HuH-7 (cell line): ENCODE measurements at regions not wholly inside any gene's neighbourhood (a gene's known extent, or its start where the extent isn't known, plus 50 kb on each side); places are given as distances from the start of the nearest gene placed in this dataset.

Experiments
- DNase-seq: peaks from one replicate; pipeline ENCODE4 v3.0.0; 2011; ENCODE audit warnings: low spot score

DNA sequence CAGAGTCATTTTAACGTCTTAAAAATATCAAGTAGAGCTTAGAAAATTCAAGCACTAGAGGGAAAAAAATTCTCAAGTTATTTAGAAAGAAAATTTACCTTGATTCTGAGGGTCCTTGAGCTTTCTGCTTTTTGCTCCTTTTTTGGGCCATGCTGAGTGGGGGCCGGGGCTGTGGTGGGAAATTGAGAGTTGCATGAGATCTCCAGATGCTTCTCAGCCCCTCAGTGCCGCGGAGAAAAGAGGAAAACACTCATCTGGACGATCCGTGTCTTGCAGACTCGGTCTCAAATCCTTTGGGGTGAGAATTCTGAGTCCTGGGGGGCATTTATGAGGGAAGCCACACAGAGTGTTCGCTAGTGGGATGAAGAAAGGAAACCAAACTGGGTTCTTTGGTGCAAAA is 700.8 kb downstream of the TBC1D22A start:
- no peak for DNase-seq

DNA sequence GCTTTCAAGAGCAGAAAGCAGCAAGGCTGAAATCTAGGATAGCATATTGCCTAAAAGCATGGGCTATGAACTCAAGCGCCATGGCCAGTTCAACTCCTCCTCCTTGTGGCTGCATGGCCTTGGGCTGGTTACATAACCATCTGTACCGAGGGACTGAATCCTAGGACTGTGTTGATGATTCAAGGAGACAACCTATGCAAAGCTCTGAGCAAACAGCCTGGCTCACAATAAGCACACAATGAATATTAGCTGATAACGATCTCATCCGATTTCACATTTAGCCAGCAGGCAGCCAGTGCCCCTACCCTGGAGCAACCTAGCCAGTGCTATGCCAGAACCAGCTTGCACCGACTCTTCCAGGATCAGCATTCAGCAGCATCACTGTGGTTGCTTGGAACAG is 698.4 kb downstream of the TBC1D22A start:
- DNase-seq, result no peak

DNA sequence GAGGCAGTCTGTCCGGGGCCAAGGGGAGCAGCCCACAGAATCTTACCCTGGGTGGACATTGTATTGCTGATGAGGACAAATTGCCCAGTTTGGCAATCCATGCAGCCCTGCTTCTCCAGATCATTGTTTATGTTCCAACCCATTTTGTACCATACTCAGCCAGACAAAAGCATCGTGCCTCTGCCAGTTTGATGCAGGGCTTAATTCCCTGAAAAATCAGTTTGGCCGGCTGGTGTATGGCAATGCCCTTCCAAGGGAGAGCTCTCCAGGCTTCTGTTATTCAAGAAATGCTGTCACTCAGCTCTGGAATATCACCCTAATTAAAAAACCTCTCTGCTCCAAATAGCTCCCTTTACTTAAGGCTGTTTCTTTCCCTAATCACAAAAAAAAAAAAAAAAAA is 697.7 kb downstream of the TBC1D22A start:
- DNase-seq, result no peak

DNA sequence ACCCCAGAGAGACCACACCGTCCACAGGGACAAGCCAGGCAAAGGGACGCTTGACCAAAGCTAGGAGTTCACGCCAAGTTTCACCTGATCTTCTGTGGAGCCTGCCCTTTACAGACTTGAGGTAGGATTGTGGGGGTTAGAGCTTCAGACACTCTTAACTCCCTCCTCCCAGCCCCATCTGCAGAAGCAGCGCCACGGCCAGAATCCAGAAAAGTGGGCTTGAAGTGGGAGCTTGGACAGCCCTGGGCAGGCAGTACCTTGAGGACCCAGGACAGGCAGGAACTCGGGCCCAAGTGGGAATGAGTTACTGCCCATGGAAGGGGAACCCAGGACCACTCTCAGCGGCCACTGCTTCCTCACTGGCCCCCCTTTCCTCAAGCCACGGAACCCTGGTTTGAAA is 695.9 kb downstream of the TBC1D22A start:
- no peak for DNase-seq

DNA sequence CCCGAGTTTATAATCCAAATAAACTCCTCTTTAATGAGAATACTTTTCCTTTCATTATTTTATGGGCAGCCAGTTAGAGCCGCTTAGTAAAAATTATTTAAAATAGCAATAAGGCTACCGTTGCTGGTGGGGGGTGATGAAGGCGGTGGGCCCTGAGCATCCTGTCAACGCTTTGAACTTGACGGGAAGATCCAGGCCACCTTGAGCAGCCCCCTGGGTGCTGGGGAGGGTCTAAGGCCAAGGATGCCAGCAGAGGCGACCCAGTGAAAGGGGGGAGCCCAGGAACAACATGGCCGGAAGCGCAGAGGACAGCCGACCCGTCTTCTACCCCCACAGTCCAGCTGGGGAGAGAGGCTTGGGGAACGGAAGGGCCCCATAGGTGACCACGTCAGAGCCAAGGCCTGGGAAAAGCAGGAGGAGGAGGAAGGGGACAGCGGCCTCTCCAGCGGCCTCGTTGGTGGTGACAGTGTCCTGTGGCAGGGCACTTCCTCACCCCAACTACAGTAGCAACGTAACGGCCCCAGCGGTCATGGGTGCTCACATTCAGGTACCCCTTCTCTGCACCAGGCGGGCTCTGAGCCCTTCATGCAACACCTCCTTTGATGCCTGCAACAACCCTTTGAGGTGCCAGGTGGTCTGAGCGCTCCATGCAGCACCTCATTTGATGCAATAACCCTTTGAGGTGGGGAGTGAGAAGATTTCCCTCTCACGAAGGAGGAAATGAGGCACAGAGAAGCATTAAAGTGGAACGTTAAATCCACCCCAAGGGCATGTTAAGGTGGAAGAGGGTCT is 695.3 kb downstream of the TBC1D22A start:
- DNase-seq, result no peak

DNA sequence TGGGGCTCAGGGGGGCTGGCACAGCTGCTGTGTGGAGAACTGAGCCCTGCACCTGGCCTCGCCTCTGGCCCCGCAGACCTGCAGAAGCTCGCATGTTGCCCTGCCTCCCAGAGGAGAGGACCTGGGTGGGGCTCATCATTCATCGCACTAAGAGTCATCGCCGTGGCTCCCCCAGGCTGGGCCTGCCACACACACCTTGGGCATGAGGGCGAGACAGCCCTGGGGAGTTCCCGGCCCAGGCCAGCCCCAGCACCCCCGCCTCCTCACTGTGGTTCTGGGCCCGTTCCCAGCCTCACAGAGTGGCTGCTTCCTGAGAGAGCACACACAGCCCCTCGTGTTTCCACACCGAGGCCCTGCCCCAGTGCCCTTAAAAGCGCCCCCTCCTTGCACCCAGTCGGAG is 694.6 kb downstream of the TBC1D22A start:
- no peak for DNase-seq

DNA sequence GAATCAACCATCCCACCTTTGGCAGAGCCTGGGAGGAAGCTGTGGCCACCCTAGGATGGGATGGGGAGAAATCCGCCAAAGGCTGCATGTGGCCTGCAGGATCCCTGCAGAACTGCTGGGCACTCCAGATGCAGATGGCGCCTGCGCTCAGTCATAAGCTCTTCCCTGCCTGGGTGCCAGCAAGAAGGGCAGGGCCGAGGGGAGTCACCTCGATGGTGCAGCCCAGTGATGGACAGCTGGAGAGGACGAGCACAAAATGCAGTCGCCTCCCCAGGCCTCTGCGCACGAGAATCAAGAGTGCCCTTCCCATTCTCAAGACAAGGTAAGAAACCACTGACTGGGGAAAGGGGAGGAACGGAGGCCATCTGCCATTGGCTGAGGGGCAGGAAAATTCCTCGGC is 693.6 kb downstream of the TBC1D22A start:
- no peak for DNase-seq

DNA sequence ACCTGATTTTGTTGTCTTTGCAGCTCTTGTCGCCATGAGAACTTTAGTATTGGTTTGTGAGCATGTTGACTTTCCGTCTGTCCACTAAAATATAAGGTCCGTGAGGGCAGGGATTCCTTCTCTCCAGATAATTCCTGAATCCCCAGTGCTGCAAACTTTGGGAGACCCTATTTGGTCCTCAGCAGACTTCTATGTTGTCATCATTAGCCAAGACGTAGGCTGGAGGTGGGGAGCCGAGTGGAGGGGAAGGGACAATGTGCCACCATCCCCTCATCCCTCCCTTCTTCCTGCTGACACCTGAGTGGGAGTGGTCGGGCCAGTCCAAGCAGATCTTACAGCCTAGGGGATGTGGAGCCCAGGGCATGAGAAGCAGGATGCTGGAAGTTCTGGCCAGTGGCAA is 690.6 kb downstream of the TBC1D22A start:
- DNase-seq, result no peak

DNA sequence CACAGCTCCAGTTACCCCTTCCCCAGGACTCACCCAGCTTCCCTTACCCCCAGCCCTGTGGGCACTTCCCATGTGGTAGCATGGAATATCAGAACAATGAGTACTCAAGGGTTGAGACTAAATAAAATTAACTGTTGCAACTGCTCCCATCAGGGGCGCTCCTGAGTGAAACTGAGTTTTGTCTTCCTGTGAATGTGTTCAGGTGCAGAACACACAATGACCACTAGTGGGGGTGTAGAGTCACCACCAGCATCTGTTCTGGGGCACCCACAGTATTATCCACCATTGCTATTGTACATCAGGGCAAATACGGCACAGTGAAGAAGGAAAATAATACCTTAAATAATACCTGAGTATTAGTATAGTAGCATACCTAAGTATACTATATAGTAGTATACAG is 689.7 kb downstream of the TBC1D22A start:
- DNase-seq, result peak; percentile 70

DNA sequence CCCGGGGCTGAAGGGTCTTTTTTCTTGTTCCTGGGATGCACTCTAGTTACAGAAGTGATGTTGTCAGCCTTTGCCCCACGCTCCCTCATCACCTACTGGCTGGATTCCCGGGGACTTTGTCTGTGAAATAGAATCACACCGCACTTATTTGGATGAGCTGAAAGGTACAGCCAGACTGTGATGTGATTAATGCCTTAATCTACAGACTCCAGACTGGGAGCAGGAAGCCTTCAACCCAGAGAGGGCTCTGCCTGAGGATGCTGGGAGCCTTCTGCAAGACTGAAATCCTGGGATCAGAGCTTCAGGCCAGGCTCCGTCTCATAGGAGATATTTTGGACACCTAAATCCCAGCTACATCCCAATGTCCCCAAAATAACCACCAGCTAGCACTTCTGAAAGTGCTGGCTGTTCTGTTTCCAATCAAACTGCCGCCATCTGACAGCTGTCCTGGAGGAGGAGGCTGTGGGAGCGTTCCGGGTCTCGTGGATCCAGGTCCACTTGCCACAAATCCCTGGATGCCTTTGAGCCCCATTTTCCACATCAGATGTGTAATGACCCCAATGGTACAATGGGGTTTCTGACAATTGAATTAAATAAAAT is 688.5 kb downstream of the TBC1D22A start:
- no peak for DNase-seq

DNA sequence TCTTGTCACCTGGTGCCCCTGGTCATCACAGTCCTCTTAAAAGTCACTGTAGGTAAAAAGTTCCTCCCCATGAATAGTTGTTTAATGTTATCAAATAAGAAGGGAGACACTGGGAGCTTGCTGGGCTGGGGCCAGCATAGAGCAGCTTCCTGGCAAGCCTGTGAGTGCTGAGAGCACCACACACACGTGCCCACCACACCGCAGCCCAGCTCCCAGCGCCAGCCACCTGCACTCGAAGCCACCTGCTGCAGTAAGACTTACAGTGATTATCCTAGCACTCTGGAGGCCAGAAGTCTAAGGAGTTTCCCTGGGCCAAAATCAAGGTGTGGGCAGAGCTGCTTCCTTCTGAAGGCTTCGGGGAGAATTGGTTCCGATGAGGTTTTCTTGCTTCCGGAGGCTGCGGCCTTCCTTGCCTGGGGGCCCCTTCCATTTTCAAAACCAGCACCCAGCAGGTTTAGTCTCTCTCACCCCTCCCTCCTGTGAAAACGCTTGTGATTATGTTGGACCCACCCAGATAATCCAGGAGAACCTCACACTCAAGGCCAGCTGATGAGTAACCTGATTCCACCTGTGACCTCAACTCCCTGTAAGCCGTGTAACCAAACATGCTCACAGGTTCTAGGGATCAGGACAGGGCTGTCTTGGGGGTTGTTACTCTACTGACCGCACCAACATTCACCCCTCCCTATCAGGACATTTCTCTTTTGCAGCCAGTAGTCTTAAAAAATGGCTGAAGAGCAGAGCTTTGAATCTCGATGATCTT is 687.2 kb downstream of the TBC1D22A start:
- no peak for DNase-seq

DNA sequence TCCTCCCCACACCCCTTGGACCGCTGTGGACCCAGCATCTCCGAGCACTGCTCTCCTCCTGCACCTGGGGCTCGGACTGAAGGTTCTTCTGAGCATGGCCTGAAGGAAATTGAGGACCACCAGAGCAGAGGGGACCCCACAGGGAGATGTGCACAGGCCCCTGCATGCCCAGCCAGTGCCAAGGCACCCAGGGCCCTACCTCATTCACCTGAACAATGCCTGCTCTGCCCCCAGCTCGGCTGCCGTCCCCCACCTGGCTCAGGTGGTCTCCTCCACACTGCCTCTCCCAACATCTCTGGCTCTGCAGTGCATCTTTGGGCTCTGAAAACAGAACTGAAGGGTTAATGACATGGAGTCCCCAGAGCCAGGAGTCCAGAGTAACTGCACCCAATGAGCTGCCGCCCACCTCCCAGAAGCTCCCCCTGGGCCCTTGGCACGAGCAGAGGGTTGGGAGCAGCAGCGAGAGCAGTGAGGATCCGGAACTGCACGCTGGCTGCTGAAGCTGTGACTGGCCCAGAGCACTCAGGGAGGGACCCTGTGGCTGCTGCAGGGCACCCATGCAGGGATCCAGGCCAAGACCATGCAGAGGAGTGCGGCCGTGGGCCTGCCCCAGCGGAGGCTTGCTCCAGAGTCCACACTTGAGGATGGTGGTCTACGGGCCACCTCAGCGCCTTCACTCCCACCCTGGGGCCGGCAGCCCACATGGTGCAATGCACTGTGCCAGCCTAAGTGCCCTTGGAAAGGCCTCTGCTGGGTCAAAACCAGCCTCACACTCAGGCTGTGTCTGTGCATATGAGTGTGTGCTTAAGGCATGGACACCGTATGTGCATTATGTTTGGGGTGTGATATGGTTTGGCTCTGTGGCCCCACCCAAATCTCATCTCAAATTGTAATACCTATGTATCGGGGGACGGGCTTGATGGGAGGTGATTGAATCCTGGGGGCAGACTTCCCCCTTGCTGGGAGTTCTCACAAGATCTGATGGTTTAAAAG is 686.1 kb downstream of the TBC1D22A start:
- no peak for DNase-seq

DNA sequence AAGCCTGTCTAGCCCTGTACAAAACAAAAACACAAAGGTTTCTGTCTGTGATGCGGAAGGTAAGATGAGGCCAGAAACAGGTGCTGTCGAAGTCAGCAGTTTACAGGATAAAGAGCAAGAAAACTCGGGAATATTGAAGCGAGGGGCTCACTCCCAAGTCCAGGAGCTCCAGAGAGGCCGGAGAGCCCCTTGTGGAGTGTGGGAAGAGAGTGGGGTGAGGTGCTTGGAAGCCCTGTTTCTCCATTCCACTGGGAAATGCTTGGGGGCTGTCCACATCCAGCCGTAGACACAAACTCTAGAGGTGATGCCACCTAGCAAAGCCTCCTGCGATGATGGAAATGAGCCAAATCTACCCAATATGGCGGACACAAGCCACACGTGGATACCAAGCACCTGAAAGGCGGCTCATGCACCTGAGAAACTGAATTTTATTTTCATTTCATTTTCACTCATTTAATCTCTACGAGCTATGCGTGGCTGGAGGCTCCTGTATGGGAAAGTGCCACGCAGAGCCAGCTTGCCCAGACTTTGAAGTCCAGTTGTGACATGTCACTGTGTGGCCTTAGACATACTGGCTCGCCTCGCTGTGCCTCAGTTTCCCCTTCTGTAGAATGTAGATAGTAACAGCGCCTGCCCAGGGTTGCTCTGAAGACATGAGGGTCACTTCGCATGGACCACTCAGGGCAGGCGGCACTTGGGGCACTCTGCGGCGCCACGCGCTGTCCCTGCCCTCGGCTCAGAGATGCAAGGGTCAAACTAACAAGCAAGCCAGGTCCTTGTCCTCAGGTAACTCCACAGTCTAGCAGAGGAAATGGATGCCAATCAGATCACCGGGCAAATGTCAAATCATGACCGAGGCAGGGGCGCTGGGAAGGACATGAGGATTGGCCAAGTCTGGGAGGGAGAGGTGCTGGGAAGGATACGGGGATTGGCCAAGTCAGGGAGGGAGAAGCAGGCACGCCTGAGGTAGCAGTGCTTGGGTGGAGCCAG is 684.7 kb downstream of the TBC1D22A start:
- DNase-seq, result no peak

DNA sequence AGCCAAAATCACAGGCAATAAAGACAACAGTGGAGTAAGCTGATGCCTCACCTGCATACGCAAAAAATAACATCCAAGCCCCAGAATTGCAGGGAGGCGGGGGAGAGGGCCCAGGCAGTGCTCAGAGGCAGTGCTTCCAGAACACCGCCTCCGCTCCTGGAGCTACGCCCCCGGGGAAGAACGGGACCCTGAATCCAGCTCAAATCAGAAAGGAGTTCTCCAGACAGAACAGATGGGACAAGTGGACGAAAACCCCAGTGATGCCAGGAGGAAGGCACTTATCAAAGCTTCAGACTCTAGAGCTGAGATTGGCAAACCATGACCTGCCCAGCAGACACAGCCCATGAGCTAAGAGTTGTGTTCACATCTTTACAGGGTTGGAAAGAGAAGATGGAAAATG is 683.9 kb downstream of the TBC1D22A start:
- no peak for DNase-seq

DNA sequence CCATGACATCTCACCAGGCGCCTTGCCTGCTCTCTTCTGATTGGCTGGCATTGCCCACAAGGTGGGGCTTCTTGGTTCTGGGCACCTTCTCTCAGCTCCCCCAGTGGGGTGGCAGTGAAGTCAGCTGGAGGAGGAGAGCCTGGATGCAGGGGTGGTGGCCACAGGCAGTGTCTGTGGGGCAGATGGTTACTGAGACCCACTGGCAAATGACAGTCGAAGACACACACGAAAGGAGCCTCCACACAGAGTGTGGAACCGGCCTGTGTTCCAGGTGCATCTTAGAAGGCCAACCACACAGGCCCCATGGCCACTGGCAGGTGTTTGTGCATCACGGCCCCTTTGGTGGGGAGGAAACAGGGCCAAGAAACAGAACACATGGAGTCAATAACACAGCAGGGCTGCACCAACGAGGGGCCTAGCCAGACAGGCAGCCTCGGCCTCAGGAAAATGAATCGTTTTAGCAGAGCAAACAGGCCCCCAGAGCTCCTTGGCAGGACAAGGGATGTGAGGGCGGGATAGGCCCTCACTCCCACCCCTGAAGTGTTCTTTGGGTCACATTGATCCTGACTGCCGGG is 683.4 kb downstream of the TBC1D22A start:
- no peak for DNase-seq

DNA sequence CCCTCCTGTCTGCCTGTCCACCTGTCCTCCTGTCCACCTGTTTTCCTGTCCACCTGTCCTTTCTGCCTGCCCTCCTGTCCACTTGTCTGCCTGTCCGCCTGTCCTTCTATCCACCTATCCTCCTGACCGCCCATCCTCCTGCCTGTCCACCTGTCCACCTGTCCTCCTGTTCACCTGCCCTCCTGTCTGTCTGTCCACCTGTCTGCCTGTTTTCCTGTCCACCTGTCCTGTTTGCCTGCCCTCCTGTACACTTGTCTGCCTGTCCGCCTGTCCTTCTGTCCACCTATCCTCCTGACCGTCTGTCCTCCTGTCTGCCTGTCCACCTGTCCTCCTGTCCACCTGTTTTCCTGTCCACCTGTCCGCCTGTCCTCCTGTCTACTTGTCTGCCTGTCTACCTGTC is 682.8 kb downstream of the TBC1D22A start:
- no peak for DNase-seq

DNA sequence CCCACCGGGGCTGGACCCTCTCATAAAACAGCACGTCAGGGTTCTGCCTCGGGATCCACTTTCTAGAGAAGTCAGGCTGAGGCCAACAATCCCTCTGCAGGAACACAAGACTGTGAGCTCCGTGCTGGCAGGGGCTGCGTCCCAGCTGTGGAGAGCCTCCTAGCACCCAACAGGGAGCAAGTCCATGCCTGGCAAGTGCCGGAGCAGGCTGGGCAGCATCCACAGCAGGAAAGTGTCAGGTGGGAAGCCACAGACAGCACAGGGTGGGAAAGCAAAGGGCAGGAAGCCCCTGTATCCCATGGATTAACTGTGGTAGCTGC is 682.3 kb downstream of the TBC1D22A start:
- no peak for DNase-seq

DNA sequence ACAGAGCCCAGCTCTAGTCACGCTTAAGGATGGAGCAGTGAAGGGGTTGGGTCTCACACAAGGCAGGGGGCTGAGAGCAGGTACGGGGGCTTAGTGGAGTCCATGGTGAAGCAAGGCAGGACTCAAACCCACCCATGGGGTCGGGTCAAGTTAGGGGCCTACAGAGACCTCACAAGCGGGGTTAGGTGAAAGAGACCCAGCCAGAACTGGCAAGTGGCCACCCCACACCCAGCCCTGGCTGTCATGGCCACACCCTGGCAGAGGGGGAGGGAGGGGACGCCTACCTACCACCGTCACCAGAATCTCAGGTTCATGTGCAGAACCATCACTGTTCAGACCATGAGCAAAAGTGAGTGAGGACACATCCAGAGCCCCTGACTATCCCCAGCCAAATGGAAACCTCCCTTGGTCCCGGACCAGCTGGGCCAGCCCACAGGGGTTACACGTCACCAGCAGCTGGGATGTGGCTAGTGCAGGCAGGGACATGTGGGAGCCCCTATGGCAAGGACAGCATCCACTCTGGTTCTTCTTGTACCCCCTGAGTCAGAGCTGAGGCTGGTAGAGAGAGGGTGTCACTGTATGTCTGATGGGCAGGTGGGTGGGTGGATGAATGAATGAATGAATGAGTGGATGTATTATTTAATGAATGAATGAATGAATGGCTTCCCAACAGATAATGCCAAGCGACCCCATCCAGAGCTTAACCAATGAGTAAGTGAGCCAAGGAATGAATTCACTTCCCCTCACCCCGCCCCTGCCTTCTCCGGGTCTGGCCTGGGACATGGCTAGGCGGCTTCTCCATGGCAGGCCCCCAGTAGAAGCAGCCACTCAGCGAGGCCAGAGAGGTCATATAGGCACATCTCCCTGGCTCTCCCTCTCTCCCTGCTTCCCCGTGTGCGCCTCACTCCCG is 681.6 kb downstream of the TBC1D22A start:
- DNase-seq, result no peak

DNA sequence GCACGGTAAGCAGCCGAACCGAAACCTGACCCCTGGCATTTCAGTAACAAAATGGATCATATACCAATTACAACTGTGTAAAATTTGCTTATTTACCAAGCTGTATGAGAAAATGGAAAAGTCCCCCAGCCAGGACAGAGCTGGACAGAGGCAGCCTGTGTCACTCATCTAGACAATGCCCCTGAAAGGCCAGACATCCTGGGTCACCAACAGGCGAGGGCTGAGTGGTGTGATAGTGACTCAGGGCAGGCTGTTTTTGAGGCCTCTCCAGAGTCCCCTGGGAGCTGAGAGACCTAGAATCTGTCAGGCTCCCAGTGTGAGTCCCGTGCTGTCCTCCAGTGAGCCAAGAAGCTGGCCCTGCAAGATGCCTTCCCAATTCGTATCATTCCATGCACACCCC is 680.4 kb downstream of the TBC1D22A start:
- no peak for DNase-seq
